Spinal cord (tissue), 9 donors: ENCODE measurements at regions not wholly inside any gene's neighbourhood (a gene's known extent, or its start where the extent isn't known, plus 50 kb on each side); places are given as distances from the start of the nearest gene placed in this dataset.

ENCODE experiments used
- DNase-seq, 6 donors: peaks; one replicate each; pipeline versions ENCODE4 v3.0.0 to v3.0.0-alpha.2; 2013 to 2015; ENCODE audit warnings: low spot score in 6 of 6, low read depth in 4 of 6
- H3K27ac ChIP-seq: one replicate; pipeline ENCODE4 v1.5.1; 2013; ENCODE audit warnings: low read depth, low read length, control low read depth
- H3K27me3 ChIP-seq: one replicate; pipeline ENCODE4 v1.6.1; 2013; ENCODE audit warnings: low read length; ENCODE audit not compliant: control insufficient read depth, insufficient read depth
- H3K36me3 ChIP-seq: one replicate; pipeline ENCODE4 v1.6.1; 2013; ENCODE audit warnings: low read length; ENCODE audit not compliant: control insufficient read depth, insufficient read depth
- H3K4me1 ChIP-seq: one replicate; pipeline ENCODE4 v1.6.1; 2013; ENCODE audit warnings: low read length; ENCODE audit not compliant: control insufficient read depth, insufficient read depth
- H3K4me3 ChIP-seq: one replicate; pipeline ENCODE4 v1.5.1; 2013; ENCODE audit warnings: low read depth, low read length, control low read depth
- H3K9me3 ChIP-seq: one replicate; pipeline ENCODE4 v1.6.1; 2013; ENCODE audit warnings: low read length; ENCODE audit not compliant: control insufficient read depth, insufficient read depth
- WGBS: methylation state at CpG from one replicate; pipeline ENCODE4 v1.1.5; 2013; ENCODE audit warnings: missing lambda C conversion rate; ENCODE audit not compliant: insufficient coverage; 5-methylcytosine and 5-hydroxymethylcytosine counted together
- donor health status: healthy.

DNA sequence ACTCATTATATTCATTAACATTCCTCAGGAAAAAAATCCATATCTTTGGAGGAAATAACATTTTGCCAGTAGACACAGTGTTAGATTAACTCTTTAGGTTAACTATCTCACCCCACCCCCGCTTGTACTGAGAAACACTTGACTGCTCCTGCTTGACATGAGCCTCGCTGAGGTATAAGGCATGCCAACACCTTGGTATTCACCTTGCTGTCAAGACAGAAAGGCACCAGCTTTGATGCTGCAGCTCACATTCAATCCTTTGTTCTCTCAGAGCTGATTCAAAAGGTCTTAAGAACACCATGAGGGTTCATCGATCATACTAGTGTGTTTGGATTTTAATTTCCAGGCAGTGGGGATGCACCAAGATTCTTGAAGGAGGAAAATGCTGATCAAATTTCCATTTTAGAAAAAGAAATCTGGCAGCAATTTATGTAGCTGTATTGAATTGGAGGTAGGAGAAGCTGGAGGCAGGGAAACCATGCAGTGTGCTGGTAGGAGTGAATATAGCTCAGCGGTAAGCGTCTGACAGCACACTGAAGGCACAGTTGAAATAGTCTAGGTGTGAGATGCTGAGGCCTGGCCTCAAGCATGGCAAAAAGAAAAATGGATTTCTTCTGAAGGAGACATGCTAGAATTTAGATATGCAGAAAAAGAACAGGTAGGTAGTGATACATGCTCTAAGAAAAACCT, 108.0 kb upstream of the ST6GALNAC5 start:
- Histone ChIP-seq H3K27ac (no peak overlapping the region), H3K27me3 (no peaks in the 10 kb centered on the region), H3K4me3 (no peak overlapping the region), H3K9me3 (no peaks in the 10 kb centered on the region), H3K4me1 (no peaks in the 10 kb centered on the region), H3K36me3 (no peaks in the 10 kb centered on the region)
- 80% methylated on average over 5 of the region's 5 CpGs for WGBS
- peak in 1 of 6 donors; percentile 17 for DNase-seq

- no peak overlapping the region for H3K4me3 ChIP-seq
- no peak overlapping the region for H3K27ac ChIP-seq
- H3K4me1 ChIP-seq, result peaks cover 2% of the 10 kb centered on the region
- no peaks in the 10 kb centered on the region for H3K9me3 ChIP-seq
- no peaks in the 10 kb centered on the region for H3K27me3 ChIP-seq
- 31% methylated on average over 4 of the region's 4 CpGs for WGBS
- no peaks in the 10 kb centered on the region for H3K36me3 ChIP-seq
- DNase-seq, result peak in 1 of 6 donors; percentile 91
Observed at GRCh38 chr1:76759950-76760349, 107.3 kb upstream of the ST6GALNAC5 start.

- 90% methylated on average over 2 of the region's 3 CpGs for WGBS
- no peak for DNase-seq
- Histone ChIP-seq H3K27ac (peak overlapping the region; percentile 27), H3K27me3 (peaks cover 6% of the 10 kb centered on the region), H3K4me1 (peaks cover 4% of the 10 kb centered on the region), H3K9me3 (no peaks in the 10 kb centered on the region), H3K36me3 (no peaks in the 10 kb centered on the region), H3K4me3 (no peak overlapping the region)
Observed at GRCh38 chr1:76763738-76764137, 103.5 kb upstream of the ST6GALNAC5 start.

- Histone ChIP-seq H3K36me3 (no peaks in the 10 kb centered on the region), H3K27me3 (peaks cover 6% of the 10 kb centered on the region), H3K9me3 (no peaks in the 10 kb centered on the region), H3K27ac (peak overlapping the region; percentile 40), H3K4me1 (peaks cover 4% of the 10 kb centered on the region), H3K4me3 (peak overlapping the region; percentile 22)
- peak in 2 of 6 donors; percentile 68 to 76 for DNase-seq
- 36% methylated on average over 26 of the region's 26 CpGs for WGBS
Observed at GRCh38 chr1:76764638-76765454, 102.4 kb upstream of the ST6GALNAC5 start.

- no peak for DNase-seq
- Histone ChIP-seq H3K36me3 (no peaks in the 10 kb centered on the region), H3K9me3 (no peaks in the 10 kb centered on the region), H3K4me1 (peaks cover 4% of the 10 kb centered on the region), H3K27me3 (peaks cover 6% of the 10 kb centered on the region), H3K27ac (no peak overlapping the region), H3K4me3 (no peak overlapping the region)
- no CpG with 5 or more reads among the region's 1 CpG for WGBS
Observed at GRCh38 chr1:76766381-76766780, 100.9 kb upstream of the ST6GALNAC5 start.

DNA sequence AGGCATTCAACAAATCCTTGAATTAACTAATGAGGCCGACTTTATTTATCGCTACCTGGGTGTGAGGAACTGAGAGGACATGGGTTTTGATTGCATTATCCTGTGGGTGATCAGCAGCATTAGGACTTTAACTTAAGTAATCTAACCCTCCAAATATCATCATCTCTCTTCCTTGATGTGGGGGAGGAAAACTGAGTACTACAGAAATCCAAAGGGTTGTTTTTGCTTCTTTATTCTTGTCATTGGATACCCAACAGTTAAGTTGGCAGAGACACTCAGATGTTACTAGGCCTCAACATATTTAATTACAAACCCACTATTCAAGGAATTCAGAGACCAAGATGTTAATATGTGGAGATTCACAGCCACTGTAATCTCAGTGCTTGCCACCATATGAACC, 97.4 kb upstream of the ST6GALNAC5 start:
- no peak overlapping the region for H3K4me3 ChIP-seq
- H3K27me3 ChIP-seq, result peaks cover 6% of the 10 kb centered on the region
- H3K36me3 ChIP-seq, result no peaks in the 10 kb centered on the region
- WGBS, result no CpG with 5 or more reads among the region's 2 CpGs
- no peak for DNase-seq
- H3K27ac ChIP-seq, result no peak overlapping the region
- H3K9me3 ChIP-seq, result no peaks in the 10 kb centered on the region
- H3K4me1 ChIP-seq, result peaks cover 2% of the 10 kb centered on the region

- Histone ChIP-seq H3K27ac (no peak overlapping the region), H3K4me1 (no peaks in the 10 kb centered on the region), H3K27me3 (no peaks in the 10 kb centered on the region), H3K9me3 (no peaks in the 10 kb centered on the region), H3K4me3 (no peak overlapping the region), H3K36me3 (no peaks in the 10 kb centered on the region)
- peak in 2 of 6 donors; percentile 58 to 62 for DNase-seq
- 6% methylated on average over 3 of the region's 3 CpGs for WGBS
Observed at GRCh38 chr1:76770979-76771378, 96.3 kb upstream of the ST6GALNAC5 start.

DNA sequence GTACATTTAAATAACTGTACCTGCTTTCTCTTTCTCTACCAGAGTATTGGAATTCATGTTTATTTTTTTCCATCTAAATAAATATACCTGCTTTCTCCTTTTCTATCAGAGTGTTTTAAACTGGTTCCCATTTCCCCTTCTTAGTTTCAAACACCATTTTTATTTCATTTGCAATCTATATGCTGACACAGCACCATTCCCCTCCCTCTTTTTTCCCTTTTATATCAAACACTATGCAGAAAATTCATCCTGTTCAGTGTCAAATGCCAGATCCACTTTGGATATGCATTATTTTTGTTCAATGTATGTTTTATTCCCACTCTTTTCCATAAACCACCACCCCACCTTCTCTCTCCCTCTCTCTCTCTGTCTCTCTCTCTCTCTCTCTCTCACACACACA, 85.8 kb upstream of the ST6GALNAC5 start:
- H3K4me1 ChIP-seq, result no peaks in the 10 kb centered on the region
- H3K36me3 ChIP-seq, result no peaks in the 10 kb centered on the region
- H3K27ac ChIP-seq, result no peak overlapping the region
- no peak for DNase-seq
- H3K9me3 ChIP-seq, result no peaks in the 10 kb centered on the region
- no peak overlapping the region for H3K4me3 ChIP-seq
- H3K27me3 ChIP-seq, result no peaks in the 10 kb centered on the region

- 100% methylated on average over 1 of the region's 1 CpG for whole genome bisulfite sequencing
- Histone ChIP-seq H3K9me3 (no peaks in the 10 kb centered on the region), H3K4me1 (no peaks in the 10 kb centered on the region), H3K27ac (no peak overlapping the region), H3K27me3 (no peaks in the 10 kb centered on the region), H3K36me3 (no peaks in the 10 kb centered on the region), H3K4me3 (no peak overlapping the region)
- no peak for DNase-seq
Observed at GRCh38 chr1:76782809-76783208, 84.5 kb upstream of the ST6GALNAC5 start.

DNA sequence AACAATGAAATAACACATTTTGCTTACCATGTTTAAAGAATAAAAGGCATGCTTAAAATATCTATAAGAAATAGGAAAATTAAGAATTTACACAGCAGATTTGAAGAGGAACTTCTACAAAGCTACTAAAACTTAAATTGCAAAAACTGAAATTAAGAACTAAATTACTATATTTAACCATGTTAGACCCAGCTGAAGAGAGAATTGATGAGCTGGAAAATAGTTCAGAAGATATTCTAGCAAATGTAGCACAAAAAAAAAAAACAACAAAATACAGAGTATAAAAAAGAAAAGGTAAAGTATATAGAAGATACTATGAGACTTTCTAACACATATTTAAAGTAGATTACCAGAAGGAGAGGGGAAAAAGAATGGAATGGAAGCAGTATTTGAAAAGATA, 82.8 kb upstream of the ST6GALNAC5 start:
- no peak for DNase-seq
- no peaks in the 10 kb centered on the region for H3K9me3 ChIP-seq
- no peaks in the 10 kb centered on the region for H3K36me3 ChIP-seq
- H3K27me3 ChIP-seq, result no peaks in the 10 kb centered on the region
- H3K27ac ChIP-seq, result no peak overlapping the region
- no peaks in the 10 kb centered on the region for H3K4me1 ChIP-seq
- no peak overlapping the region for H3K4me3 ChIP-seq
